Right atrium auricular region (tissue), 2 donors: ENCODE measurements at regions not wholly inside any gene's neighbourhood (a gene's known extent, or its start where the extent isn't known, plus 50 kb on each side); places are given as distances from the start of the nearest gene placed in this dataset.
"Not testable (repeated sequence)": the region's sequence is repeated elsewhere in the genome, so short reads cannot be mapped to it uniquely, and the experiment has no call there.

Source experiments
- DNase-seq: peaks from one replicate; pipeline ENCODE4 v3.0.0-alpha.2; 2019; ENCODE audit warnings: low spot score
- H3K27ac ChIP-seq, 2 donors: fragments of 200-600 bp; sonication (generic); 1 replicate in 1 of 2; 2 replicates in 1 of 2; pipeline ENCODE4 v1.5.1; 2016 to 2019
- H3K27me3 ChIP-seq, 2 donors: fragments of 200-600 bp; sonication (generic); one replicate each; pipeline versions ENCODE4 v1.5.1 to v1.6.0; 2017 to 2019
- H3K36me3 ChIP-seq: fragments of 200-600 bp; sonication (generic); one replicate; pipeline ENCODE4 v1.5.1; 2016
- H3K4me1 ChIP-seq, 2 donors: fragments of 200-600 bp; sonication (generic); one replicate each; pipeline versions ENCODE4 v1.5.1 to v1.6.0; 2017 to 2019
- H3K4me3 ChIP-seq, 2 donors: fragments of 200-600 bp; sonication (generic); 1 replicate in 1 of 2; 2 replicates in 1 of 2; pipeline ENCODE4 v1.5.1; 2017 to 2019; ENCODE audit warnings: mild to moderate bottlenecking in 1 of 2, moderate library complexity in 1 of 2
- H3K9me3 ChIP-seq, 2 donors: fragments of 200-600 bp; sonication (generic); one replicate each; pipeline ENCODE4 v1.5.1; 2019
- microRNA counts, 2 donors: library from miRNA; unstranded; fragments of <30 nt; microRNA quantifications; one replicate each; lab custom pipeline; 2016 to 2017
- microRNA-seq, 2 donors: library from miRNA; unstranded; fragments of <30 nt; microRNA quantifications; one replicate each; pipeline ENCODE4, GENCODE V29; 2016 to 2017; ENCODE audit warnings: borderline number of aligned reads in 2 of 2, borderline replicate concordance in 1 of 2
- TF ChIP-seq, protein P1 (sequence below), 2 donors: fragments of 200-600 bp; sonication (generic); IDR thresholded peaks; one replicate each; pipeline ENCODE4 v1.5.1; 2019; ENCODE audit warnings: antibody characterized with exemption in 2 of 2

DNA sequence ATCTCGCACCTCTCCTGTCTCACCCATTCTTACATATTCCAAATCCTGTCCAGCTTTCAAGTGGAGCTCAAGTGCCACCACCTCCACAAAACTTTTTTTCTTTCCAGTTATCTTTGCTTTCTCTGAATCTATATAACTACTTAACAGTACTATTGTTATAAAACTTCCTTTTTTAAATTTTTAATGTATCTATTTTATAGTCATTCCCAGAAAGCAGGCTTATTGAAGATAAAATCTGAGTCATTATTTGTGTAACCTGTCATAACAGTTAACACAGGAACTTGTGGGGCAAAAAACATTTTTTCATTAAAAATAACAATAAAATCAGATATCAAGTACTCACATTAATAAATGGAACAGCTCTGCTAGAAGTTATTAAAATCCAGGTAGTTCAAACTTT lies 73.3 kb upstream of the ALCAM start:
- TF ChIP-seq, protein P1, sequence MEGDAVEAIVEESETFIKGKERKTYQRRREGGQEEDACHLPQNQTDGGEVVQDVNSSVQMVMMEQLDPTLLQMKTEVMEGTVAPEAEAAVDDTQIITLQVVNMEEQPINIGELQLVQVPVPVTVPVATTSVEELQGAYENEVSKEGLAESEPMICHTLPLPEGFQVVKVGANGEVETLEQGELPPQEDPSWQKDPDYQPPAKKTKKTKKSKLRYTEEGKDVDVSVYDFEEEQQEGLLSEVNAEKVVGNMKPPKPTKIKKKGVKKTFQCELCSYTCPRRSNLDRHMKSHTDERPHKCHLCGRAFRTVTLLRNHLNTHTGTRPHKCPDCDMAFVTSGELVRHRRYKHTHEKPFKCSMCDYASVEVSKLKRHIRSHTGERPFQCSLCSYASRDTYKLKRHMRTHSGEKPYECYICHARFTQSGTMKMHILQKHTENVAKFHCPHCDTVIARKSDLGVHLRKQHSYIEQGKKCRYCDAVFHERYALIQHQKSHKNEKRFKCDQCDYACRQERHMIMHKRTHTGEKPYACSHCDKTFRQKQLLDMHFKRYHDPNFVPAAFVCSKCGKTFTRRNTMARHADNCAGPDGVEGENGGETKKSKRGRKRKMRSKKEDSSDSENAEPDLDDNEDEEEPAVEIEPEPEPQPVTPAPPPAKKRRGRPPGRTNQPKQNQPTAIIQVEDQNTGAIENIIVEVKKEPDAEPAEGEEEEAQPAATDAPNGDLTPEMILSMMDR (IDR thresholded peaks at IDR 0.05), result no peak
- H3K27me3 ChIP-seq, result no peaks in the 10 kb centered on the region
- H3K9me3 ChIP-seq, result peaks cover 0 to 13% of the 10 kb centered on the region in 2 donors
- H3K4me3 ChIP-seq, result no peak overlapping the region
- H3K27ac ChIP-seq, result no peak overlapping the region
- no peaks in the 10 kb centered on the region for H3K4me1 ChIP-seq
- DNase-seq, result no peak
- no peaks in the 10 kb centered on the region for H3K36me3 ChIP-seq

DNA sequence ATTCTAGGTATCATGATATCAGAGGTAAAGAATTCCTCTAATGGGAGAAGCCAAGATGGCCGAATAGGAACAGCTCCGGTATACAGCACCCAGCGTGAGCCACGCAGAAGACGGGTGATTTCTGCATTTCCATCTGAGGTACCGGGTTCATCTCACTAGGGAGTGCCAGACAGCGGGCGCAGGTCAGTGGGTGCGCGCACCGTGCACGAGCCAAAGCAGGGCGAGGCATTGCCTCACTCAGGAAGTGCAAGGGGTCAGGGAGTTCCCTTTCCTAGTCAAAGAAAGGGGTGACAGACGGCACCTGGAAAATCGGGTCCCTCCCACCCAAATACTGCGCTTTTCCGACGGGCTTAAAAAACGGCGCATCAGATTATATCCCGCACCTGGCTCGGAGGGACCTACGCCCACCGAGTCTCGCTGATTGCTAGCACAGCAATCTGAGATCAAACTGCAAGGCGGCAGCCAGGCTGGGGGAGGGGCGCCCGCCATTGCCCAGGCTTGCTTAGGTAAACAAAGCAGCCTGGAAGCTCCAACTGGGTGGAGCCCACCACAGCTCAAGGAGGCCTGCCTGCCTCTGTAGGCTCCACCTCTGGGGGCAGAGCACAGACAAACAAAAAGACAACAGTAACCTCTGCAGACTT lies 70.4 kb upstream of the ALCAM start:
- H3K27ac ChIP-seq, DNase-seq, H3K4me1 ChIP-seq, H3K4me3 ChIP-seq, H3K9me3 ChIP-seq, H3K27me3 ChIP-seq, H3K36me3 ChIP-seq: not testable (repeated sequence)

DNA sequence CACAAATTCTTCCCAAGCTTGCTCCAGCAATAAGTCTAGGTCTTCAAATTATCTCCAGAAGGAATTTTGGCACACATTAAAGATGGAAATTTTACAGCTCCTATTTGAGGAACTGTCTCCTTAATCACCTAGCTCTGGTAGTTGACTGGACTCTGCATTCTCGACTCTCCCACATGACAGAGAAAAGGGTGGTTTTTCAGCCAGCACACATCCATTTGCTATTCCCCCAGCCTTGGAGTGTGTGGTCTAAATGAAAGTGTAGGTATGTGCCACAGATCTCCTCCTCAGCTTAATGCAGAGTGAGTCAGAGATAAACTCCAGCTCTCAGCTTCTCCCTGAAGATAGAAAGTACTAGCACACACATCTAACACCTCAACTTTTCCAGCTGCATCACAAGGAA lies 62.2 kb upstream of the ALCAM start:
- DNase-seq, result no peak
- Histone ChIP-seq H3K4me3 (no peak overlapping the region), H3K27ac (no peak overlapping the region), H3K9me3 (peaks cover 2 to 26% of the 10 kb centered on the region in 2 donors), H3K27me3 (no peaks in the 10 kb centered on the region), H3K4me1 (no peaks in the 10 kb centered on the region), H3K36me3 (no peaks in the 10 kb centered on the region)
- TF ChIP-seq, protein P1 (IDR thresholded peaks at IDR 0.05), result no peak

DNA sequence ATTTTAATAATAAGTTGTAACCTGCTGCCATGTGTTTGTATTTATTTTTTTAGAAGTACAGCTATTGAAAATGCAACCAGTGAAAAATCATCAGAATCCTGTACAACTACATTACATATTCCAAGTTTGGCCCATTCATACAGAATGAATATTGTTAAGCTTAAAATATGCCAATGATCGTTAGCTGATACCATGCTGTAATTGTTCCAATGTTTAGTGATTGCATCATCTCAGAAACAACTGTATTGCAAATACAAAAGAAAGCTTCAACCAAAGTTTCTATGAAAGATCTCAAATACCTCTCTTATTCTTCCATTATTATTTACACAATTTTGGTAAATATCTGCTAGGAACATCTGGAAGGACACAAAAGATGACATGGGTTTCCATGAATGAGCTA lies 51.6 kb upstream of the ALCAM start:
- no peak overlapping the region for H3K27ac ChIP-seq
- H3K4me3 ChIP-seq, result no peak overlapping the region
- H3K36me3 ChIP-seq, result no peaks in the 10 kb centered on the region
- no peaks in the 10 kb centered on the region for H3K4me1 ChIP-seq
- no peak for DNase-seq
- H3K9me3 ChIP-seq, result no peaks in the 10 kb centered on the region
- TF ChIP-seq, protein P1 (IDR thresholded peaks at IDR 0.05), result no peak
- no peaks in the 10 kb centered on the region for H3K27me3 ChIP-seq

DNA sequence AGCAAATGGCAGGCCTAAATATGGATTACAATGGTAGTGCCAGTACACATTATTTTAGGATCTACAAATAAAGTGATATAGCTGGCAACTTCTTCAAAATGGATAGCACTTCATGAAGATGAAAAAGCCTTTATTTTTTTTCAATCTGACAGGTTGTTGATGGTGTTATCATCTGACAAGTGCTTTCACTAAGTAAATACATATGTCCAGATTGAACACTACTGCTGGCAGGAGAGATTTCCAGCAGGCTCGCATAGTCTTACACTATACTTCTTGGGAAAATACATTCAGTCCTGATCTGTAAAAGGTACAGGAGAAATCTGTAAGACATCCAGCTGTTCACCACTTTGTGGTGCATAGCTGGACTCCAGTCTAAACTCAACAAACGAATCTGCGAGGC lies 50.9 kb upstream of the ALCAM start:
- no peaks in the 10 kb centered on the region for H3K4me1 ChIP-seq
- no peak for DNase-seq

DNA sequence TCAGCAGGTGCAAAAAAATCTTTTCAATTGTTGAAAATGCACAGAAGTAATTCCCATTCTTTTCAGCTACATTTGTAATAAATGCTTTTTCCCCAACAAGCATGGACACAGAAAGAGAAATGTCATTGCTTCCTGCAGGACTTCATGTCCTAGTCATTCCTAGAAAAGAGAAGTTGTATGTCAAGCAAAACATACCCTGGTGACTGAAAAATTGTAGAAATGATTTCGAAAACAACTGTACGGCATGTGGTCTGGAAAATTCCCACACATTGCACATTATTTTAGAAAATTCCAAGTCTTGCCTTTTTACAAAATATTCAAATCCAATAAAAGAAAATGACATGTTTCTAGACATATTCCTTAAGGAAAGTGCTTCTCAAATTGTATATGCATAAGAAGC lies 50.4 kb upstream of the ALCAM start:
- no peaks in the 10 kb centered on the region for H3K27me3 ChIP-seq
- no peaks in the 10 kb centered on the region for H3K36me3 ChIP-seq
- DNase-seq, result no peak
- no peak overlapping the region for H3K27ac ChIP-seq
- no peaks in the 10 kb centered on the region for H3K9me3 ChIP-seq
- TF ChIP-seq, protein P1 (IDR thresholded peaks at IDR 0.05), result no peak
- H3K4me1 ChIP-seq, result no peaks in the 10 kb centered on the region
- no peak overlapping the region for H3K4me3 ChIP-seq

More for the DNA sequence above, 50.9 kb upstream of the ALCAM start:
- TF ChIP-seq, protein P1 (IDR thresholded peaks at IDR 0.05), result no peak
- Histone ChIP-seq H3K27ac (no peak overlapping the region), H3K36me3 (no peaks in the 10 kb centered on the region), H3K27me3 (no peaks in the 10 kb centered on the region), H3K9me3 (no peaks in the 10 kb centered on the region), H3K4me3 (no peak overlapping the region)

MicroRNAs encoded in the stretch of these regions (microRNA counts, 767-probe panel; counts per million panel counts)
- microRNA hsa-miR-548ab (lab: Ali Mortazavi, UCI), result 0 to 31.0 counts per million in 2 donors

Small RNAs in the stretch of these regions (microRNA-seq; reads per million reads assigned to microRNA genes)
- gene MIR548AB, result 0 reads per million in 2 donors
